ENCODE measurements at regions not wholly inside any gene's neighbourhood (a gene's known extent, or its start where the extent isn't known, plus 50 kb on each side); places are given as distances from the start of the nearest gene placed in this dataset.

DNA sequence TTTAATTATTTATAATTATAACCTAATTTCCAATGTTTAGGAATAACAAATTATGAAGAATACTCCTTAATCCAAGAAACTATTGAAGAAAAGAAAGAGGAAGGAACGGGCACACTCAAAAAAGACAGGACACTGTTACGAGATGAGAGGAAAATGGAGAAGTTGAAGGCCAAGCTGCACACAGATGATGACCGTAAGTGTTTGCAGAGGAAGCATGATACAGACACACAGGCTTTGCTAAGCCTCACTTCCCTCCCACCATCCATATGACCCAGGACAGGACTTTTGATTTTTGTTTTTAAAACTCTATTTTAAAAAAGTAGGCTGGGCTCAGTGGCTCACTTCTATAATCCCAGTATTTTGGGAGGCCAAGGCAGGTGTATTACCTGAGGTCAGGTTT lies 389.4 kb upstream of the TPM1 start:
- TF ChIP-seq, protein P1, sequence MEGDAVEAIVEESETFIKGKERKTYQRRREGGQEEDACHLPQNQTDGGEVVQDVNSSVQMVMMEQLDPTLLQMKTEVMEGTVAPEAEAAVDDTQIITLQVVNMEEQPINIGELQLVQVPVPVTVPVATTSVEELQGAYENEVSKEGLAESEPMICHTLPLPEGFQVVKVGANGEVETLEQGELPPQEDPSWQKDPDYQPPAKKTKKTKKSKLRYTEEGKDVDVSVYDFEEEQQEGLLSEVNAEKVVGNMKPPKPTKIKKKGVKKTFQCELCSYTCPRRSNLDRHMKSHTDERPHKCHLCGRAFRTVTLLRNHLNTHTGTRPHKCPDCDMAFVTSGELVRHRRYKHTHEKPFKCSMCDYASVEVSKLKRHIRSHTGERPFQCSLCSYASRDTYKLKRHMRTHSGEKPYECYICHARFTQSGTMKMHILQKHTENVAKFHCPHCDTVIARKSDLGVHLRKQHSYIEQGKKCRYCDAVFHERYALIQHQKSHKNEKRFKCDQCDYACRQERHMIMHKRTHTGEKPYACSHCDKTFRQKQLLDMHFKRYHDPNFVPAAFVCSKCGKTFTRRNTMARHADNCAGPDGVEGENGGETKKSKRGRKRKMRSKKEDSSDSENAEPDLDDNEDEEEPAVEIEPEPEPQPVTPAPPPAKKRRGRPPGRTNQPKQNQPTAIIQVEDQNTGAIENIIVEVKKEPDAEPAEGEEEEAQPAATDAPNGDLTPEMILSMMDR (IDR thresholded peaks at IDR 0.05) = no peak
- TF ChIP-seq EZH2 (IDR thresholded peaks at IDR 0.05; ENCODE audit: borderline replicate concordance, insufficient read depth, low read depth, low read length, poor library complexity, severe bottlenecking) = no peak

Data from B cell (primary cell).